ENCODE measurements at regions not wholly inside any gene's neighbourhood (a gene's known extent, or its start where the extent isn't known, plus 50 kb on each side); places are given as distances from the start of the nearest gene placed in this dataset.
"Not testable (repeated sequence)": the region's sequence is repeated elsewhere in the genome, so short reads cannot be mapped to it uniquely, and the experiment has no call there.

DNA sequence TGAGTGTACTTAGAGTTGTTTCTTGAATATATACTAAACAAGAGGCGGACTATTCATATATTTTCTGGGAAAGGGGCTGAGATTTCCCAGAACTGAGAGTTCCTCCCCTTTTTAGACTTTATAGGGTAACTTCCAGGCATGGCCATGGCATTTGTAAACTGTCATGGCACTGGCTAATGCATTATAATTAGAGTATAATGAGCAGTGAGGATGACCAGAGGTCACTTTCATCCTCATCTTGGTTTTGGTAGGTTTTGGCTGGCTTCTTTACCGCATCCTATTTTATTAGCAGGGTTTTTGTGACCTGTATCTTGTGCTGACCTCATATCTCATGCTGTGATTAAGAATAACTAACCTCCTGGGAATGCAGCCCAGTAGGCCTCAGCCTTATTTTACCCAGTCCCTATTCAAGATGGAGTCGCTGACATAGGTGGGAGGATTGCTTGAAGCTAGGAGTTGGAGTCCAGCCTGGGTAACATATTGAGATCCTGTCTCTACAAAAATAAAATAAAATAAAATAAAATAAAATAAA lies 91.4 kb downstream of the MOBP start:
- H3K4me3 ChIP-seq (ENCODE audit: low read depth, low read length): no peak overlapping the region
- TF ChIP-seq, protein P1, sequence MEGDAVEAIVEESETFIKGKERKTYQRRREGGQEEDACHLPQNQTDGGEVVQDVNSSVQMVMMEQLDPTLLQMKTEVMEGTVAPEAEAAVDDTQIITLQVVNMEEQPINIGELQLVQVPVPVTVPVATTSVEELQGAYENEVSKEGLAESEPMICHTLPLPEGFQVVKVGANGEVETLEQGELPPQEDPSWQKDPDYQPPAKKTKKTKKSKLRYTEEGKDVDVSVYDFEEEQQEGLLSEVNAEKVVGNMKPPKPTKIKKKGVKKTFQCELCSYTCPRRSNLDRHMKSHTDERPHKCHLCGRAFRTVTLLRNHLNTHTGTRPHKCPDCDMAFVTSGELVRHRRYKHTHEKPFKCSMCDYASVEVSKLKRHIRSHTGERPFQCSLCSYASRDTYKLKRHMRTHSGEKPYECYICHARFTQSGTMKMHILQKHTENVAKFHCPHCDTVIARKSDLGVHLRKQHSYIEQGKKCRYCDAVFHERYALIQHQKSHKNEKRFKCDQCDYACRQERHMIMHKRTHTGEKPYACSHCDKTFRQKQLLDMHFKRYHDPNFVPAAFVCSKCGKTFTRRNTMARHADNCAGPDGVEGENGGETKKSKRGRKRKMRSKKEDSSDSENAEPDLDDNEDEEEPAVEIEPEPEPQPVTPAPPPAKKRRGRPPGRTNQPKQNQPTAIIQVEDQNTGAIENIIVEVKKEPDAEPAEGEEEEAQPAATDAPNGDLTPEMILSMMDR (IDR thresholded peaks at IDR 0.05; ENCODE audit: low read depth, low read length): no peak
- no peak for DNase-seq
- no peaks in the 10 kb centered on the region for H3K9me3 ChIP-seq (ENCODE audit: severe bottlenecking)
- H3K27ac ChIP-seq: no peak overlapping the region
- H3K36me3 ChIP-seq: no peaks in the 10 kb centered on the region
- H3K27me3 ChIP-seq (ENCODE audit: insufficient read depth, low read depth, severe bottlenecking): no peaks in the 10 kb centered on the region

- no peak for DNase-seq
- Histone ChIP-seq H3K9me3 (ENCODE audit: severe bottlenecking) (no peaks in the 10 kb centered on the region), H3K27ac (no peak overlapping the region), H3K4me3 (ENCODE audit: low read depth, low read length) (no peak overlapping the region), H3K36me3 (no peaks in the 10 kb centered on the region), H3K27me3 (ENCODE audit: insufficient read depth, low read depth, severe bottlenecking) (no peaks in the 10 kb centered on the region)
- TF ChIP-seq, protein P1 (IDR thresholded peaks at IDR 0.05; ENCODE audit: low read depth, low read length): no peak
Measured at GRCh38 chr3:39559543-39559942, 92.1 kb downstream of the MOBP start.

DNA sequence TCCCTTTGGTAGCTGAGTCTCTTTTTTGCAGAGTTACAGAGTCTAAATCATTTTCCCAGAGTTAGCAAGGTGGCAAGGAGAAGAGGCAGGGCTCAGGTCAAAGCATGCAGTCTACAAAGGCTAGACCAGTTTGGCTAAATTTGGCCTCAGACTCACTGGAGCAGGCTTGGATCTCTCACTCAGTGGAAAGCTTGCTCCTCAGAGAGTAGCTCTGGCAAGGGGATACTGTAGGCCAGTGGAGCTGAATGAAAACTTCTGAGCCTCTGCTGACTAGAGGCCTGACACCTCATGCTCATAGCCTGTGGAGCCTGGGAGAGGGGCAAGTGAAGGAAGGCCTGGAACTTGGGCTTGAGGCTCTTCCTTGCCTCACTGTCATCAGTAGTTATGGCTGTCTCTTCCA lies 101.0 kb downstream of the MOBP start:
- TF ChIP-seq, protein P1 (IDR thresholded peaks at IDR 0.05; ENCODE audit: low read depth, low read length): no peak
- Histone ChIP-seq H3K27ac (no peak overlapping the region), H3K9me3 (ENCODE audit: severe bottlenecking) (no peaks in the 10 kb centered on the region), H3K36me3 (no peaks in the 10 kb centered on the region), H3K4me3 (ENCODE audit: low read depth, low read length) (no peak overlapping the region), H3K27me3 (ENCODE audit: insufficient read depth, low read depth, severe bottlenecking) (no peaks in the 10 kb centered on the region)
- no peak for DNase-seq

DNA sequence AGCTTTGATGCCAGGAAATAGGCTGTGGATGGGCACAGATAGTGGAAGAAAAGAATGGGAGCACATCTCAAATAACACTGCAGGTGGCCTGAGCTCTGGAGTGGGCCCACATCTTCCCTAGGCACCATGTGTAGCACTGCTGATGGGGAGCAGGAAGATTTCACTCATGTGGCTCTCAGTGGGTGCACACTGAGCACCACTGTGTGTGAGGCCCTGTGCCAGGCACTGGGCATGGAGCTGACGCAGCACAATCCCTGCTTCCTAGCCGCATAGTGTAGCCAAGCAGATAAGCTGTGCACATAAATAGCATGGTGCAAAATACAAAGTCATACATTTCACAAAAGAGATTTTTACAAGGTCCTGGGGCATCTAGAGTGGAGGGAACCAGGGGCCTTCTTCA lies 101.6 kb downstream of the MOBP start:
- no peaks in the 10 kb centered on the region for H3K27me3 ChIP-seq (ENCODE audit: insufficient read depth, low read depth, severe bottlenecking)
- DNase-seq: no peak
- no peaks in the 10 kb centered on the region for H3K36me3 ChIP-seq
- H3K27ac ChIP-seq: no peak overlapping the region
- no peak overlapping the region for H3K4me3 ChIP-seq (ENCODE audit: low read depth, low read length)
- H3K9me3 ChIP-seq (ENCODE audit: severe bottlenecking): no peaks in the 10 kb centered on the region
- TF ChIP-seq, protein P1 (IDR thresholded peaks at IDR 0.05; ENCODE audit: low read depth, low read length): no peak

DNA sequence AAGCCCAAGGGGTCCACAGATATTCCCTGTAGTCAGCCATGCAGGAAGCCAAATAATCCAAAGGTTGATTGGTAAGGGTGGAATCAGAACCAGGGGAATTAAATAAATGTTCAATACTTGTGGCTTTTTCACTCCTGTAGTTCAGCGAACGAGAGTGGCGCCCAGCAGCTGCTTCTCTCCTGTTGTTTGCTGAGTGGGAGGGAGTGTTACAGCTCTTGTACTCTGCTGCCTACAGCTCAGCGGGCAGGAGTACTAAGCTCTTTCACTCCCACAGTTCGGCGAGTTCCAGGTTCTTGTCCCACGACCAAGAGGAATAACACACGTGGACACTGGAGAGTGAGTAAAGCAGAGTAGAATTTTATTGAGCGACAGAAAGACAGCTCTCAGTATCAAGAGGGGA lies 105.9 kb downstream of the MOBP start:
- H3K36me3 ChIP-seq: no peaks in the 10 kb centered on the region
- H3K27me3 ChIP-seq (ENCODE audit: insufficient read depth, low read depth, severe bottlenecking): no peaks in the 10 kb centered on the region
- H3K4me3 ChIP-seq (ENCODE audit: low read depth, low read length): no peak overlapping the region
- no peak for DNase-seq
- TF ChIP-seq, protein P1 (IDR thresholded peaks at IDR 0.05; ENCODE audit: low read depth, low read length): no peak
- H3K9me3 ChIP-seq (ENCODE audit: severe bottlenecking): no peaks in the 10 kb centered on the region
- H3K27ac ChIP-seq: no peak overlapping the region

DNA sequence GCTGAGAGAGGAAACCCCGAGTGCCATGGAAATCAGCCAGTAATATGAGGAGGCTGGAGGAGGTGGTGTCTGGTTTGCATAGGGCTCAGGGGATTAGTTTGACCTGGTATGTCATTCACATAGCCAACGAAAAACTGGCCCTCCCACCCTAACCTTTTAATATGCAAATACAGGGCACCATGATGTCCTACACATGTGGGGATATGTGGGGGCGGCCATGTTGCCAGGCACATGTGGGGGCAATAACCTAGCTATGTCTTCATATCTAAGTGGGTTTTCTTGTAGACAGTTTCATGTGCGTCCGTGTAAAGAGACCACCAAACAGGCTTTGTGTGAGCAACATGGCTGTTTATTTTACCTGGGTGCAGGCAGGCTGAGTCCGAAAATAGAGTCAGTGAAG lies 110.1 kb downstream of the MOBP start:
- H3K9me3 ChIP-seq (ENCODE audit: severe bottlenecking): no peaks in the 10 kb centered on the region
- TF ChIP-seq, protein P1 (IDR thresholded peaks at IDR 0.05; ENCODE audit: low read depth, low read length): no peak
- no peak overlapping the region for H3K27ac ChIP-seq
- H3K36me3 ChIP-seq: no peaks in the 10 kb centered on the region
- H3K27me3 ChIP-seq (ENCODE audit: insufficient read depth, low read depth, severe bottlenecking): no peaks in the 10 kb centered on the region
- DNase-seq: no peak
- no peak overlapping the region for H3K4me3 ChIP-seq (ENCODE audit: low read depth, low read length)

DNA sequence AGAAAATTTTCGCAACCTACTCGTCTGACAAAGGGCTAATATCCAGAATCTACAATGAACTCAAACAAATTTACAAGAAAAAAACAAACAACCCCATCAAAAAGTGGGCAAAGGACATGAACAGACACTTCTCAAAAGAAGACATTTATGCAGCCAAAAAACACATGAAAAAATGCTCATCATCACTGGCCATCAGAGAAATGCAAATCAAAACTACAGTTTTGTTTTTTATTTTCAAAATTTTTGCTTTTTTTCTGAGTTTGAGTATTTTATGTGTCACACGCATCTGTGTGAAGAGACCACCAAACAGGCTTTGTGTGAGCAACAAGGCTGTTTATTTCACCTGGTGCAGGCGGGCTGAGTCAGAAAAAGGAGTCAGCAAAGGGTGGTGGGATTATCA lies 118.7 kb downstream of the MOBP start:
- not testable (repeated sequence) for H3K9me3 ChIP-seq (ENCODE audit: severe bottlenecking); H3K36me3 ChIP-seq; H3K27ac ChIP-seq; H3K27me3 ChIP-seq (ENCODE audit: insufficient read depth, low read depth, severe bottlenecking); H3K4me3 ChIP-seq (ENCODE audit: low read depth, low read length); DNase-seq
